MM.1S (cell line): ENCODE measurements at regions not wholly inside any gene's neighbourhood (a gene's known extent, or its start where the extent isn't known, plus 50 kb on each side); places are given as distances from the start of the nearest gene placed in this dataset.

Experiments
- CTCF ChIP-seq: fragments of 300-600 bp; sonication (generic); IDR thresholded peaks from 2 replicates; pipeline ENCODE4 v1.5.1; 2016; ENCODE audit warnings: antibody characterized with exemption, low read length, mixed read lengths
- EZH2 ChIP-seq: fragments of 300-600 bp; sonication (generic); optimal IDR thresholded peaks from 2 replicates; pipeline ENCODE3; 2017; ENCODE audit warnings: low read depth, mild to moderate bottlenecking, antibody characterized with exemption, low read length, mixed read lengths

- TF ChIP-seq CTCF: no peak
- TF ChIP-seq EZH2: no peak
Observed at GRCh38 chr1:217088521-217089284, 365.5 kb upstream of the ESRRG start.
